Lung (tissue), 11 donors: ENCODE measurements at regions not wholly inside any gene's neighbourhood (a gene's known extent, or its start where the extent isn't known, plus 50 kb on each side); places are given as distances from the start of the nearest gene placed in this dataset.

Experiments
- ATAC-seq: fragments of 200-7000 bp; cut with Tn5 transposase; one replicate; pipeline ENCODE4 v1.9.1; 2020; ENCODE audit warnings: moderate number of reproducible peaks; ENCODE audit not compliant: insufficient read depth, low FRiP score
- DNase-seq, 3 donors: peaks; one replicate each; pipeline ENCODE4 v3.0.0-alpha.2; 2013 to 2017
- H3K27ac ChIP-seq, 2 donors: one replicate each; pipeline ENCODE4 v1.5.1; 2013; ENCODE audit warnings: mild to moderate bottlenecking in 2 of 2, moderate library complexity in 2 of 2, control low read depth in 1 of 2, inconsistent platforms in 1 of 2, low read depth in 1 of 2, low read length in 1 of 2
- H3K27me3 ChIP-seq, 3 donors: one replicate each; pipeline ENCODE4 v1.5.1; 2013; ENCODE audit warnings: low read length in 2 of 3; ENCODE audit not compliant: control insufficient read depth in 3 of 3, insufficient read depth in 3 of 3
- H3K36me3 ChIP-seq, 4 donors: one replicate each; pipeline ENCODE4 v1.5.1; 2013; ENCODE audit warnings: low read length in 4 of 4, mild to moderate bottlenecking in 1 of 4, moderate library complexity in 1 of 4; ENCODE audit not compliant: control insufficient read depth in 4 of 4, insufficient read depth in 4 of 4
- H3K4me1 ChIP-seq, 5 donors: one replicate each; pipeline ENCODE4 v1.5.1; 2013; ENCODE audit warnings: low read length in 5 of 5, mild to moderate bottlenecking in 2 of 5, moderate library complexity in 1 of 5; ENCODE audit not compliant: control insufficient read depth in 5 of 5, insufficient read depth in 5 of 5
- H3K4me3 ChIP-seq: one replicate; pipeline ENCODE4 v1.5.1; 2013; ENCODE audit warnings: mild to moderate bottlenecking, control low read depth, moderate library complexity
- H3K9ac ChIP-seq, 2 donors: one replicate each; pipeline ENCODE4 v1.5.1; 2013; ENCODE audit warnings: low read length in 2 of 2, control low read depth in 1 of 2; ENCODE audit not compliant: insufficient read depth in 1 of 2
- H3K9me3 ChIP-seq, 4 donors: one replicate each; pipeline ENCODE4 v1.5.1; 2013; ENCODE audit warnings: low read length in 3 of 4, mild to moderate bottlenecking in 1 of 4, moderate library complexity in 1 of 4; ENCODE audit not compliant: control insufficient read depth in 4 of 4, insufficient read depth in 3 of 4
- WGBS, 2 donors: extraction: QIAGEN DNeasy Blood & Tissue Kit; methylation state at CpG; one replicate each; pipeline ENCODE4 v1.1.7; 2013; 5-methylcytosine and 5-hydroxymethylcytosine counted together
- TF ChIP-seq, protein P1 (sequence below): IDR thresholded peaks from 2 replicates; pipeline ENCODE4 v1.5.1; 2012; ENCODE audit warnings: mild to moderate bottlenecking; ENCODE audit errors: control extremely low read depth, extremely low read depth
- donor health status: control.
- donor health status: control.
- donor health status: Bipolar disorder and iron deficiency.
- donor health status: healthy.
- donor health status: DM: yes; HTN: yes; CAD: no.

- 76 to 91% methylated on average over 8 of the region's 8 CpGs for WGBS, 2 donors
- Histone ChIP-seq H3K4me1 (peaks cover 0 to 20% (median 7%) of the 10 kb centered on the region in 5 donors), H3K9ac (no peak overlapping the region), H3K27me3 (no peaks in the 10 kb centered on the region), H3K9me3 (no peaks in the 10 kb centered on the region), H3K4me3 (no peak overlapping the region), H3K27ac (no peak overlapping the region), H3K36me3 (no peaks in the 10 kb centered on the region)
- TF ChIP-seq, protein P1, sequence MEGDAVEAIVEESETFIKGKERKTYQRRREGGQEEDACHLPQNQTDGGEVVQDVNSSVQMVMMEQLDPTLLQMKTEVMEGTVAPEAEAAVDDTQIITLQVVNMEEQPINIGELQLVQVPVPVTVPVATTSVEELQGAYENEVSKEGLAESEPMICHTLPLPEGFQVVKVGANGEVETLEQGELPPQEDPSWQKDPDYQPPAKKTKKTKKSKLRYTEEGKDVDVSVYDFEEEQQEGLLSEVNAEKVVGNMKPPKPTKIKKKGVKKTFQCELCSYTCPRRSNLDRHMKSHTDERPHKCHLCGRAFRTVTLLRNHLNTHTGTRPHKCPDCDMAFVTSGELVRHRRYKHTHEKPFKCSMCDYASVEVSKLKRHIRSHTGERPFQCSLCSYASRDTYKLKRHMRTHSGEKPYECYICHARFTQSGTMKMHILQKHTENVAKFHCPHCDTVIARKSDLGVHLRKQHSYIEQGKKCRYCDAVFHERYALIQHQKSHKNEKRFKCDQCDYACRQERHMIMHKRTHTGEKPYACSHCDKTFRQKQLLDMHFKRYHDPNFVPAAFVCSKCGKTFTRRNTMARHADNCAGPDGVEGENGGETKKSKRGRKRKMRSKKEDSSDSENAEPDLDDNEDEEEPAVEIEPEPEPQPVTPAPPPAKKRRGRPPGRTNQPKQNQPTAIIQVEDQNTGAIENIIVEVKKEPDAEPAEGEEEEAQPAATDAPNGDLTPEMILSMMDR: no peak
- ATAC-seq: no peak
- peak in 2 of 3 donors; percentile 25 to 42 for DNase-seq
These were observed 620.7 kb downstream of the SPRY1 start for GRCh38 chr4:124017185-124017785.

GRCh38 chr4:124018383-124019317 lies 622.1 kb downstream of the SPRY1 start:
- no peaks in the 10 kb centered on the region for H3K27me3 ChIP-seq
- ATAC-seq: peak; percentile 67
- H3K4me1 ChIP-seq: peaks cover 0 to 20% (median 7%) of the 10 kb centered on the region in 5 donors
- H3K36me3 ChIP-seq: no peaks in the 10 kb centered on the region
- DNase-seq: peak; percentile 44 to 77 (median 67)
- 31 to 38% methylated on average over 7 of the region's 7 CpGs for WGBS, 2 donors
- H3K9me3 ChIP-seq: no peaks in the 10 kb centered on the region
- TF ChIP-seq, protein P1: no peak
- H3K27ac ChIP-seq: peak overlapping the region; percentile 33 to 77
- H3K4me3 ChIP-seq: no peak overlapping the region
- H3K9ac ChIP-seq: no peak overlapping the region

GRCh38 chr4:124019749-124020549 lies 623.4 kb downstream of the SPRY1 start:
- peak overlapping the region in 1 of 2 donors; percentile 60 for H3K27ac ChIP-seq
- no peaks in the 10 kb centered on the region for H3K27me3 ChIP-seq
- H3K36me3 ChIP-seq: no peaks in the 10 kb centered on the region
- ATAC-seq (peak; percentile 21), DNase-seq (peak in 1 of 3 donors; percentile 77)
- H3K4me1 ChIP-seq: peaks cover 0 to 20% (median 7%) of the 10 kb centered on the region in 5 donors
- TF ChIP-seq, protein P1: no peak
- no peak overlapping the region for H3K4me3 ChIP-seq
- 68 to 75% methylated on average over 4 of the region's 4 CpGs for WGBS, 2 donors
- H3K9ac ChIP-seq: no peak overlapping the region
- no peaks in the 10 kb centered on the region for H3K9me3 ChIP-seq
